H9 (cell line): ENCODE measurements at regions not wholly inside any gene's neighbourhood (a gene's known extent, or its start where the extent isn't known, plus 50 kb on each side); places are given as distances from the start of the nearest gene placed in this dataset.

Experiments used
- DNase-seq: peaks from one replicate; pipeline ENCODE4 v3.0.0-alpha.2; 2017
- H2AFZ ChIP-seq: one replicate; pipeline ENCODE4 v1.6.1; 2013; ENCODE audit warnings: mild to moderate bottlenecking, low read length, control low read depth, moderate library complexity
- H2AK5ac ChIP-seq: 2 replicates; pipeline ENCODE4 v1.6.1; 2013; ENCODE audit warnings: low read length, control low read depth, mixed read lengths; ENCODE audit not compliant: insufficient read length
- H2BK120ac ChIP-seq: one replicate; pipeline ENCODE4 v1.6.1; 2013; ENCODE audit warnings: low read depth, mild to moderate bottlenecking, low read length, control low read depth, inconsistent platforms; ENCODE audit not compliant: poor library complexity, severe bottlenecking
- H2BK12ac ChIP-seq: 2 replicates; pipeline ENCODE4 v1.6.1; 2013; ENCODE audit warnings: low read length, control low read depth, mixed read lengths, low read depth; ENCODE audit not compliant: insufficient read length
- H2BK15ac ChIP-seq: 2 replicates; pipeline ENCODE4 v1.6.1; 2013; ENCODE audit warnings: low read depth, low read length, control low read depth
- H2BK20ac ChIP-seq: one replicate; pipeline ENCODE4 v1.6.1; 2013; ENCODE audit warnings: low read depth, mild to moderate bottlenecking, low read length, control low read depth, inconsistent platforms; ENCODE audit not compliant: poor library complexity, severe bottlenecking
- H2BK5ac ChIP-seq: 2 replicates; pipeline ENCODE4 v1.6.1; 2013; ENCODE audit warnings: low read length, control low read depth, mixed read lengths; ENCODE audit not compliant: insufficient read length
- H3K14ac ChIP-seq: 2 replicates; pipeline ENCODE4 v1.6.1; 2013; ENCODE audit warnings: low read length, control low read depth; ENCODE audit not compliant: insufficient read depth
- H3K18ac ChIP-seq: 2 replicates; pipeline ENCODE4 v1.6.1; 2013; ENCODE audit warnings: low read depth, mild to moderate bottlenecking, mixed read lengths, low read length, control low read depth; ENCODE audit not compliant: insufficient read length
- H3K23ac ChIP-seq: 2 replicates; pipeline ENCODE4 v1.6.1; 2013; ENCODE audit warnings: low read length, control low read depth, mixed read lengths, low read depth; ENCODE audit not compliant: insufficient read length
- H3K23me2 ChIP-seq: 2 replicates; pipeline ENCODE4 v1.6.1; 2013; ENCODE audit warnings: low read depth, mild to moderate bottlenecking, mixed read lengths, low read length, control low read depth; ENCODE audit not compliant: insufficient read length, poor library complexity, severe bottlenecking
- H3K27ac ChIP-seq: 2 replicates; pipeline ENCODE4 v1.5.1; 2013; ENCODE audit warnings: low read length, control low read depth, mixed read lengths, low read depth; ENCODE audit not compliant: insufficient read length
- H3K27me3 ChIP-seq: 2 replicates; pipeline ENCODE4 v1.6.1; 2013; ENCODE audit warnings: low read length, control low read depth, inconsistent platforms; ENCODE audit not compliant: insufficient read depth
- H3K4ac ChIP-seq: 2 replicates; pipeline ENCODE4 v1.6.1; 2013; ENCODE audit warnings: low read depth, mild to moderate bottlenecking, control low read depth, inconsistent platforms, low read length, moderate library complexity
- H3K4me1 ChIP-seq: 2 replicates; pipeline ENCODE4 v1.6.1; 2013; ENCODE audit warnings: low read length, control low read depth, inconsistent platforms; ENCODE audit not compliant: insufficient read depth
- H3K4me2 ChIP-seq: 2 replicates; pipeline ENCODE4 v1.6.1; 2013; ENCODE audit warnings: low read length, control low read depth, mixed read lengths; ENCODE audit not compliant: insufficient read length, insufficient read depth
- H3K56ac ChIP-seq: 2 replicates; pipeline ENCODE4 v1.6.1; 2013; ENCODE audit warnings: low read depth, mild to moderate bottlenecking, mixed read lengths, low read length, control low read depth; ENCODE audit not compliant: insufficient read length
- H3K79me1 ChIP-seq: 2 replicates; pipeline ENCODE4 v1.6.1; 2013; ENCODE audit warnings: low read depth, mild to moderate bottlenecking, moderate library complexity, low read length, control low read depth, inconsistent platforms; ENCODE audit not compliant: insufficient read depth, poor library complexity, severe bottlenecking
- H3K79me2 ChIP-seq: 2 replicates; pipeline ENCODE4 v1.6.1; 2013; ENCODE audit warnings: low read length, control low read depth, inconsistent platforms; ENCODE audit not compliant: insufficient read depth
- H3K9ac ChIP-seq: 2 replicates; pipeline ENCODE4 v1.6.1; 2013; ENCODE audit warnings: low read length, control low read depth, mixed read lengths; ENCODE audit not compliant: insufficient read length; ENCODE audit errors: extremely low read depth
- H3K9me3 ChIP-seq: one replicate; pipeline ENCODE4 v1.6.1; 2013; ENCODE audit warnings: low read depth, low read length, inconsistent platforms; ENCODE audit not compliant: control insufficient read depth
- H3T11ph ChIP-seq: one replicate; pipeline ENCODE4 v1.6.1; 2013; ENCODE audit warnings: mild to moderate bottlenecking, low read length, control low read depth, inconsistent platforms
- H4K20me1 ChIP-seq: one replicate; pipeline ENCODE4 v1.6.1; 2013; ENCODE audit not compliant: control insufficient read depth, insufficient read length, insufficient read depth
- H4K5ac ChIP-seq: 2 replicates; pipeline ENCODE4 v1.6.1; 2013; ENCODE audit warnings: low read depth, mild to moderate bottlenecking, mixed read lengths, low read length, control low read depth; ENCODE audit not compliant: insufficient read length
- H4K8ac ChIP-seq: replicated peaks from 2 replicates; pipeline ENCODE4 v1.6.1; 2013; ENCODE audit warnings: low read length, control low read depth, mixed read lengths, low read depth; ENCODE audit not compliant: insufficient read length
- H4K91ac ChIP-seq: 2 replicates; pipeline ENCODE4 v1.6.1; 2013; ENCODE audit warnings: low read depth, mild to moderate bottlenecking, moderate library complexity, mixed read lengths, low read length, control low read depth; ENCODE audit not compliant: insufficient read length
- H3K27ac Mint-ChIP-seq, 3 experiments: 2 replicates in 2 of 3; 3 replicates in 1 of 3; pipeline ENCODE4 v1.8.0; 2020 to 2021; ENCODE audit warnings: mixed read lengths in 3 of 3, mild to moderate bottlenecking in 1 of 3, moderate library complexity in 1 of 3
- H3K27me3 Mint-ChIP-seq: 2 replicates; pipeline ENCODE4 v1.8.0; 2021; ENCODE audit warnings: low read depth, mild to moderate bottlenecking, moderate library complexity, mixed read lengths
- H3K36me3 Mint-ChIP-seq, 3 experiments: 2 replicates in 2 of 3; 3 replicates in 1 of 3; pipeline ENCODE4 v1.8.0; 2020 to 2021; ENCODE audit warnings: low read depth in 3 of 3, mixed read lengths in 3 of 3; ENCODE audit not compliant: insufficient read depth in 1 of 3
- H3K4me1 Mint-ChIP-seq, 2 experiments: 2 replicates each; pipeline ENCODE4 v1.8.0; 2020; ENCODE audit warnings: mixed read lengths in 2 of 2
- H3K4me3 Mint-ChIP-seq, 2 experiments: 2 replicates in 1 of 2; 3 replicates in 1 of 2; pipeline ENCODE4 v1.8.0; 2020 to 2021; ENCODE audit warnings: mild to moderate bottlenecking in 2 of 2, mixed read lengths in 2 of 2, moderate library complexity in 1 of 2
- H3K9me3 Mint-ChIP-seq, 2 experiments: 2 replicates in 1 of 2; 3 replicates in 1 of 2; pipeline ENCODE4 v1.8.0; 2020; ENCODE audit warnings: mild to moderate bottlenecking in 2 of 2, mixed read lengths in 2 of 2, moderate library complexity in 1 of 2
- WGBS: extraction: QIAGEN DNeasy Blood & Tissue Kit; methylation state at CpG from one replicate; pipeline ENCODE4 v1.1.7; 2013; ENCODE audit warnings: missing lambda C conversion rate, low lambda C conversion rate, mixed read lengths; ENCODE audit not compliant: insufficient read length; ENCODE audit errors: extremely low coverage; 5-methylcytosine and 5-hydroxymethylcytosine counted together
- TF ChIP-seq, protein P1 (sequence below): fragments of 200-600 bp; sonication (generic); conservative IDR thresholded peaks from 3 replicates; pipeline ENCODE4 v1.8.0; 2021; ENCODE audit warnings: antibody characterized with exemption, mild to moderate bottlenecking

DNA sequence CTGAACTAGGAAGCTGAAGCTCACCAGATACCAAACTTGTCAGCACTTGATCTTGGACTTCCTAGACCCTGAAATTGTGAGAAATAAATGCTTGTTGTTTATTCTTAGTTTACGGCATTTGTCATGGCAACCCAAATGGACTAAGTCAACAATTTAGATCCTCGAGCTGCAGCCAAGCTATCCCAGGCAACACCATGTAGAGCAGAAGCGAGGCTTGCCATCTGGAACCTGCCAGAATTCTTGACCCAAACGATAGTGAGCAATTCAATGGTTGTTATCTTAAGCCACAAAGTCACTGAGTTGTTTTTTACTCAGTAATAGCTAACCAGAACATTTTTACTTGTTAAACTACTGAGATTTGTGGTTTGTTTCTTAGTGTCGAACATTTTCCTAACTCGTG, 458.5 kb upstream of the FLRT2 start:
- no peak overlapping the region for H3K4ac ChIP-seq
- no peaks in the 10 kb centered on the region for H3K79me1 ChIP-seq
- H3K9me3 Mint-ChIP-seq = no peaks in the 10 kb centered on the region
- no peak overlapping the region for H2AFZ ChIP-seq
- H3K14ac ChIP-seq = no peak overlapping the region
- H3K18ac ChIP-seq = no peak overlapping the region
- no peak overlapping the region for H3K23ac ChIP-seq
- H2AK5ac ChIP-seq = no peak overlapping the region
- H3K36me3 Mint-ChIP-seq = no peaks in the 10 kb centered on the region
- TF ChIP-seq, protein P1, sequence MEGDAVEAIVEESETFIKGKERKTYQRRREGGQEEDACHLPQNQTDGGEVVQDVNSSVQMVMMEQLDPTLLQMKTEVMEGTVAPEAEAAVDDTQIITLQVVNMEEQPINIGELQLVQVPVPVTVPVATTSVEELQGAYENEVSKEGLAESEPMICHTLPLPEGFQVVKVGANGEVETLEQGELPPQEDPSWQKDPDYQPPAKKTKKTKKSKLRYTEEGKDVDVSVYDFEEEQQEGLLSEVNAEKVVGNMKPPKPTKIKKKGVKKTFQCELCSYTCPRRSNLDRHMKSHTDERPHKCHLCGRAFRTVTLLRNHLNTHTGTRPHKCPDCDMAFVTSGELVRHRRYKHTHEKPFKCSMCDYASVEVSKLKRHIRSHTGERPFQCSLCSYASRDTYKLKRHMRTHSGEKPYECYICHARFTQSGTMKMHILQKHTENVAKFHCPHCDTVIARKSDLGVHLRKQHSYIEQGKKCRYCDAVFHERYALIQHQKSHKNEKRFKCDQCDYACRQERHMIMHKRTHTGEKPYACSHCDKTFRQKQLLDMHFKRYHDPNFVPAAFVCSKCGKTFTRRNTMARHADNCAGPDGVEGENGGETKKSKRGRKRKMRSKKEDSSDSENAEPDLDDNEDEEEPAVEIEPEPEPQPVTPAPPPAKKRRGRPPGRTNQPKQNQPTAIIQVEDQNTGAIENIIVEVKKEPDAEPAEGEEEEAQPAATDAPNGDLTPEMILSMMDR = no peak
- no peak overlapping the region for H2BK20ac ChIP-seq
- no peak overlapping the region for H2BK15ac ChIP-seq
- no peak overlapping the region for H3K27ac ChIP-seq
- no peak overlapping the region for H3T11ph ChIP-seq
- no peak overlapping the region for H4K8ac ChIP-seq
- H4K5ac ChIP-seq = no peak overlapping the region
- H4K91ac ChIP-seq = no peak overlapping the region
- no peak overlapping the region for H2BK12ac ChIP-seq
- H3K23me2 ChIP-seq = no peaks in the 10 kb centered on the region
- H3K4me3 Mint-ChIP-seq = no peak overlapping the region
- H3K4me1 Mint-ChIP-seq = no peaks in the 10 kb centered on the region
- H3K27ac Mint-ChIP-seq = no peak overlapping the region
- H2BK120ac ChIP-seq = no peak overlapping the region
- no peak for DNase-seq
- no peaks in the 10 kb centered on the region for H4K20me1 ChIP-seq
- H3K27me3 ChIP-seq = no peaks in the 10 kb centered on the region
- no peaks in the 10 kb centered on the region for H3K4me1 ChIP-seq
- no peak overlapping the region for H3K56ac ChIP-seq
- WGBS = no CpG with 5 or more reads among the region's 6 CpGs
- no peak overlapping the region for H3K4me2 ChIP-seq
- no peaks in the 10 kb centered on the region for H3K9me3 ChIP-seq
- H3K9ac ChIP-seq = no peak overlapping the region
- no peaks in the 10 kb centered on the region for H3K27me3 Mint-ChIP-seq
- no peak overlapping the region for H2BK5ac ChIP-seq
- no peaks in the 10 kb centered on the region for H3K79me2 ChIP-seq
